GM18909 (cell line): ENCODE measurements at regions not wholly inside any gene's neighbourhood (a gene's known extent, or its start where the extent isn't known, plus 50 kb on each side); places are given as distances from the start of the nearest gene placed in this dataset.

ENCODE experiments used
- ATAC-seq: cut with Tn5 transposase; IDR thresholded peaks from one replicate; pipeline ENCODE4 v1.9.1; 2021; ENCODE audit warnings: mild to moderate bottlenecking; ENCODE audit not compliant: unreplicated experiment, poor library complexity

DNA sequence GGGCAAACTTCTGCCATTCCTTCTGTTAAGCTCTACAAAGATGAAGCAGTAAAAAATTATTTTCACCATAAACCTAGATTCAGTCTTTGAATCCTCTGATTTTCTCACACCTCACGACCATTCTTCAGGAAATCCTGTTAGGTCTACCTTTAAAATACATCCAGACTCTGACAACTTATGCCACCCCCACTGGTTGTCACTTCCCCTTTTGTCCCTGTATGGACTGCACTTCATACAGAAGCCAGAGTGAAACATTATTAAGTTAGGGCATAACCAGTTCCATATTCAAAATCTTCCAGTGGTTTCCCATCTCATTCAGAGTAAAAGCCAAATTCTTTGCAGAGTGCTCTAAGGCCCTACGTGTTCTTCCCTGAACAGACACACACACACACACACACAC is 499.8 kb downstream of the RASEF start:
- ATAC-seq, result no peak

DNA sequence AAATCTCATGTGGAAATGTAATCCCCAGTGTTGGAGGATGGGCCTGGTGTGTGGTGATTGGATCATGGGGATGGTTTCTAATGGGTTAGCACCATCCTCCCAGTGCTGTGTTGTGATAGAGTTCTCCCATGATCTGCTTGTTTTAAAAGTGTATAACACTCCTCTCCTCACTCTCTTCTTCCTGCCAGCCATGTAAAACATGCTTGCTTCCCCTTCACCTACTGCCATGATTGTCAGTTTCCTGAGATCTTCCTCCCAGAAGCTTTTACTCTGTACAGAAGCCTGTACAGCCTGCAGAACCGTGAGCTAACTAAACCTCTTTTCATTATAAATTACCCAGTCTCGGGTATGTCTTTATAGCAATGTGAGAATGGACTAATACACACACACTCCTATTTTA is 499.1 kb downstream of the RASEF start:
- ATAC-seq, result no peak

DNA sequence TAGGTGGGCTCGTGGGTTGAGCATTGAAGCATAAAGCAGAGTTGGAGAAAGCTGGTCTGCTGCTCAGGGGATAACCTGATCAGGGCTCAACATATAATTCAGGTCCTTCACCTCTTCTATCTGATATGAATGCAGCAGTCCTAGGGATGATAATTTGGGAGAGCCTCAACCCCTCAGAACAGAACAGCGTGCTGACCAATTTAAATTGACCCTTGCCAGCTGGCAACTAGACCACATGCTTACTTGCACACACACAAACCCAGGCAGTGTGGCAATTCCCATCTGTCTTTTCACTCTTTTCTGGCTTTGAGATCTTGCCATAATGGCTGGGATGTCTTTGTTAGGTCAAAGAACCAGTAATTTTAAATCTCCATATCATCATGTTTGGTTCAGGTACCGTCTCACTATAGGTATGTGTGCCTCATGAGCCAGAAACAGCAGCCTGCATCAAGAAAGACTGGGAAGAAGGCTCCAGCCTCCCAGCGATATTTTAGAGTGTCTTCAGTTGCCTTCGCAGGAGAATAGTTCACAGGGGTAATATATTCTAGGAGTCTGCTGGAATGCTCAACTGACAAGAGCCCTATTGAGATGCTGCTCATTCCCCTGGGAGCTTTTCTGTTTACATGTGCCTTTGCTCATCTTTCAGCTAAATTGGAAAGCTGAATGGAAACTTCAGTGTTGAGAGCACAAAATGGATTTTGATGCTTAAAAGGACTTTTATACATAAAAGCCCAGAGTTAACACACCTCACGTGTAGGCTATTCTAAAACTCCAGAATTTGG is 497.6 kb downstream of the RASEF start:
- ATAC-seq, result no peak

DNA sequence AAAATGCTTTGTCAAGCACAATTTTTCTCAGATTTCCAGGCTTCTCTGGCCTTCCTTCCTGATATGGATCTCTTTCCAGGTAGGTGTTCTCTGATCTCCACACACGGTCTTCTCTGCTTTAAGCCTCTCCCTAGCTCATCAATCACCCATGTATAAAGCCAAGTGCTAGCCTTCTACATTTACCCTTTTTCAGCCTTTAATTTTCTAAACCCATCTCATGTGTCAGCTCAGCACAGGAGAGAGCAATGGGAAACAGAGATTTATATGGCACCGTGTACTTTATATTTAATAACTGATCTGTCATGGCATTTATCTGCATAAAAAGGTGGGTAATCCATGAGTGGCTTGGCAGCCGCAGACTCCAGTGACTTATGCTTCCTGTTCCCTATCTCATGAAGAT is 495.0 kb downstream of the RASEF start:
- ATAC-seq, result no peak

DNA sequence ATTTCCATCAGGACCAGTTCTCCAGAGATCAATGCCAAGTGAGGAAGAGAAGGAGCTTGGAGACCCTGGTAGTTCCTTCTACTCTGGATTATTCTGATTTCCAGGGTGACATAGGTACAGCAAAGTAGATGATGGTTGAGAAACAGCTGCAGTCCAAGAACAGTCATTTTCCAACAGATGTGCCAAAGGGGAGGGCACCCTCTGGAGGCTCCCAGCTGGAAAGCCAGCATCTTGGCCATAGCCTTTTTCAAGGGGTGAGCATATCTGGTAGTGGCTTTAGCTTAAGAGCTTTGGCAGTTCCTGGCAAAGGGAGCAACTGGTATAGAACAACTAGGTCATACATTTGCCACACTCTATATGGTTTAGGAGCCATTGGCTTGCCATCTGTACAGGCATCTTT is 492.7 kb downstream of the RASEF start:
- ATAC-seq, result no peak

DNA sequence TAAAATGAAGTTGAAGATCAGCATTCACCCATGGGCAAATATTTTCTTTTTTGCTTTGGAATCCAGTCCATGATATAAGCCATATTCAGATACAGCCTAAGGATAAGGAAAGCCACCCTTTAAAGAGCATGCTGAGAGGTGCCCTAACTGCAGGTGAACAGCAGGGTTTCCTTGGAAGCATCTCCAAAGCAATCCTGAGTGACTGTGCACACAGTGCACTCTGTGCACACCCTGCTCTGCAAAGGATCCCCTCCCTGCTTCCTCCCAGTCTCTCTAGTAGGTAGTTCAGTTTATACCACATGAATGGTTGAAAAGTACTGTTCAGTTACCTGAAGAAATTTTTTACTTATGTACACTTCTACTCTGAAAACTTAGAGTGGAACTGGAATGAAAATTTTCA is 491.4 kb downstream of the RASEF start:
- no peak for ATAC-seq

DNA sequence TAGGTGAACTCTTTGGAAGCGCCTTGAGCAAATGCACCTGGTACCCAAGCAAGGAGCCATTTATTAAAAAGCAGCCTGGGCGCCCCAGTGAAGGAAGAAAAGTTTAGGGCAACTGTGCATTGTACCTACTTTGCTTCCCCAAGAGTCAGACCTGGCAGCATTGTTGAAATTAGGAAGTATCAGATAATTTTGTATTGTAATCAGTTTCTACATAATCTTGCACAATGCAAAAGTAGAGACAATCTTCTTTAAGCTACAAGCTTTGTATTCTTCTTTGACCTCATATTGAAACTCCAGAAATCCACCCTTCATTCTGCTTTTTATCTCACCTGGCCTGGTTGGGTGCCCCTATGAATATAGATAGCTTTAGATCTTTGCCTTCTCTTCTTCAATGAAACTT is 490.8 kb downstream of the RASEF start:
- no peak for ATAC-seq

DNA sequence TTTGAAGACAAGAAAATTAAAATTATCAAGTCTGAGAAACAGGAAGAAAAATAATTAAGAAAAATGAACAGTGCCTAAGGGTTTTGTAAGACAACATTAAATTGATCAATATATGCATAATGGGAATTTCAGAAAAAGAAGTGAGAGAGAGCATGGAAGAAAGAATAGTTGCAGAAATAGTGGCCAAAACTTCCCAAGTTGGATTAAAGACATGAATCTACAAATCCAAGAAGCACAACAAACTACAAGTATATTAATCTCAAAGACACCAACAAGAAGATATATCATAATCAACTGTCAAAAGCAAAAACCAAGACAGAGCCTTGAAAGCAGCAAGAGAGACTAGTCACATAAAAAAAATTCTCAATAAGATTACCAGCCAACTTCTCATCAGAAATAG is 488.0 kb downstream of the RASEF start:
- no peak for ATAC-seq

DNA sequence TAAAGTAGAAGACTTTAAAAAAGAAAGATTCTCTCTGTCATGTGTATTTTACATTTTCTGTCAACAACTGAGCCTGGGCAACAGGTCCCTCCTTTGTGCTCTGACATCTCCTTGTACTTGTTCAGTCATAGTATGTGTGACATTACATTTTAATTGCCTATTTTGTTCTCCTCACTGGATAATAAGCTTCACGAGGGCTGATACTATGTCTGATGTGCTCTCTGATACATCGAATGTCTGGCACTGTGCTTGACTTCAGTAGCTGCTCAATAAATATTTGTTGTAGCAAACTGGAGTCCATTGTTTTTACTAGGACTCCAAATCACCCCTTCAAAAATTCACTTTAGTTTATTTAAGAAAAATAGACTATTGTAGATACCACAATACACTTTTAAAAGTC is 482.0 kb downstream of the RASEF start:
- ATAC-seq, result no peak

DNA sequence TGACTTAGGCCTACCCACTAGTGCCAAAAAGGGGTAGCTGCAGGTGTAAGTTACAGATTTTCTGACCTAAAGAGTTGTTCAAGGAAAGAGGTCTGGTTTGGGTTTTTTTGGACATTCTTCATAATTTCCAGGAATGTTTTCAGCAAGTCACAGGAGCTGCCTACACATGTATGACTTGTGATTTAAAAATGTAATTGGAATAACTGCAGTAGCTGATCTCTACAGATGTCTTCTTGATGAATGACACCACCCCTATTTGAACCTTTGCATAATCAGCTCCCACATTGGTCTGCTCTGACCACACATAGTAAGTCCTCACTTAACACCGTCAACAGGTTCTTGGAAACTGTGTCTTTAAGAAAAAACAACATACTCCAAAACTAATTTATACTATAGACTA is 481.4 kb downstream of the RASEF start:
- ATAC-seq, result no peak

DNA sequence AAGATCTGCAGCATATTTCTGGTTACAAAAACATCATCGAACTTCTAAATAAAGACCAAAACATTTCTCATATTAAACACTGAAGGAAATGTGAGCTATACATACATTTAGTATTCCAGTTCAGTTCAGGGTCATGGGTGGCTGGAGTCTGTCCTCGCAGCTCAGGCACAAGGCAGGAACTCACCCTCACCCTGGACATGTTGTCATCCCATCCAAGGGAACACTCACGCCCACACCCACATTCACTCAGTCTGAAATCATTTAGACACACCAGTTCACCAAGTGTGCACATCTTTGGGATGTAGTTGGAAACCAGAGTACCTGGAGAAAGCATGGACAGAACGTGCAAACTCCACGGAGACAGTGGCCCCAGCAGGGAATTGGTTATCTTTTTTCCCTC is 481.0 kb downstream of the RASEF start:
- ATAC-seq, result no peak

DNA sequence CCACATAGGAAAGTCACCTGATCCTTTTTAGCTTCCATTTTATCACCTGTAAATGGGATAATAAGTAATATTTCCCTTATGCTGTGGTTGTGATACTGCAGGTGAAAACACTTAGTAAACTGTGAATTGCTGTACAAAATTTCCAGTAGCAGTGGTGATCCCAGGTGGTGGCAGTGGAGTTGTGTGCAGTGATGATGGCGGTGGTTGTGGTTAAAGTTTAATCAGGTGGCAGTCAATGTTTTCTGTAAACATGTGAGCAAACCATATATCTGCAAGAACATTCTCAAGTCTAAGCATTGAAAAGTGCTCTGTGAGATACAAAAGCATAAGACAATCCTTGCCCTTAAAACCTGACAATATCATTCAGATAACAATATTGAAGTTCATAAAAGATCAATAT is 480.2 kb downstream of the RASEF start:
- ATAC-seq, result no peak

DNA sequence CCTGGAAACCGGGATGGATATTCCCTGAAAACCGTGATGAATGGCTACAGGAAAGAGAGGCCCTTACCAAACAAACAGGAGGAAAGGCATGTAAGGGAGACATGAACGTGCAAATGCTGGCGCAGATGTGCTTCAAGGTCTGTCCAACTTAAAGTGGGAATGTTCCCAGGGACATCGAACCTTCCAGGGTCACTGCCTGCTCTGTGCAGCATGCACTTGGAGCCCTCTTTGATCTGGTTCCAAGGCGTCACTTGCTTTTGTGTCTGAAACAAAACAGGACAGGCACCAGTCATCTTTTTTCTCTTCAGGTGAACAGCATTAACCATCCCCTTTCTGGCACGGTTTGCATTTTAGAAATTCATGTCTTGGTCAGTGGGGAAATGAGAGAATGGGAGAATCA is 479.4 kb downstream of the RASEF start:
- no peak for ATAC-seq

DNA sequence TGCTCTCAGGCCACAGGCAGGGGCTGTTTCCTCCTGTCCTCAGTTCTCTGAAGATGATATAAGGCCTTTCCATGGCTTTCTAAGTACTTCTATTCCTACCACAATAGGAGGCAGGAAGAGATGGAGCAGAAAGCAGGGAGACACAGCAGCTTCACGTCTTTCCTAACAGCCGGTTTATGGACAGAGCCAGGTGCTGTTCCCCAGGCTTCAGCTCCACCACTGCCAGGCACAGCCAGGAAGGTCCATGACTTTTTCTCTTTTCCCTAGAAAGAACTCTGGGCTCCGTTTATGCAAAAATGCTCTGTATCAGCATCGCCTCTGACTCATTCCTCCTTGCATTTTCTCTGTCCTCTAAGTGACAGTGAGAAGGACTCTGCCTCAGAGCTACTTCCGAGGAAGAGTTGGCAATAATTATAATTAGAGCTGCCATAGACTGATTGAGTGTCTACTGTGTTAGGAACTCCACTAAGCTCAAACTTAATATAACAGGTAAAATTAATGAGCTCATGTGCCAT is 478.5 kb downstream of the RASEF start:
- ATAC-seq, result no peak

DNA sequence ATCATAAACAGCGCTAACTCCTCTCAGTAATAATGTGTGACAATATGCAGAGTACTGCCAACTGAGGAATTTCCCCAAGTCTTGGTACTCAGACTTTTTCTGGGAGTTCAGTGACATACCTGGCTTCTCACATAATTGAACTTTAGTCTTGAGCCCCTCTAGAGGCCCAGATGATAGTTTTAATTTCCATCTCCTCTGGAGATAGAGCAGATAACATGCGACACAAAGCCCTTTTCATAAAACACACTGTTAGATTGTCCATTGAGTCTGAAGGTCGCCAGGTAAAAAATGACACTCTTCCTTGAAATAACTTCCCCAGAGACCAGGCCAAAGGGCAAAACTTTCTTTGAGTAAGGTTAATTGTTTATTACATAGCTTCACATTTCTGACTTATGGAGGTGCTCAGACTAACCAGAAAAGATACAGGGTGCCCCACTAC is 476.0 kb downstream of the RASEF start:
- ATAC-seq, result no peak

DNA sequence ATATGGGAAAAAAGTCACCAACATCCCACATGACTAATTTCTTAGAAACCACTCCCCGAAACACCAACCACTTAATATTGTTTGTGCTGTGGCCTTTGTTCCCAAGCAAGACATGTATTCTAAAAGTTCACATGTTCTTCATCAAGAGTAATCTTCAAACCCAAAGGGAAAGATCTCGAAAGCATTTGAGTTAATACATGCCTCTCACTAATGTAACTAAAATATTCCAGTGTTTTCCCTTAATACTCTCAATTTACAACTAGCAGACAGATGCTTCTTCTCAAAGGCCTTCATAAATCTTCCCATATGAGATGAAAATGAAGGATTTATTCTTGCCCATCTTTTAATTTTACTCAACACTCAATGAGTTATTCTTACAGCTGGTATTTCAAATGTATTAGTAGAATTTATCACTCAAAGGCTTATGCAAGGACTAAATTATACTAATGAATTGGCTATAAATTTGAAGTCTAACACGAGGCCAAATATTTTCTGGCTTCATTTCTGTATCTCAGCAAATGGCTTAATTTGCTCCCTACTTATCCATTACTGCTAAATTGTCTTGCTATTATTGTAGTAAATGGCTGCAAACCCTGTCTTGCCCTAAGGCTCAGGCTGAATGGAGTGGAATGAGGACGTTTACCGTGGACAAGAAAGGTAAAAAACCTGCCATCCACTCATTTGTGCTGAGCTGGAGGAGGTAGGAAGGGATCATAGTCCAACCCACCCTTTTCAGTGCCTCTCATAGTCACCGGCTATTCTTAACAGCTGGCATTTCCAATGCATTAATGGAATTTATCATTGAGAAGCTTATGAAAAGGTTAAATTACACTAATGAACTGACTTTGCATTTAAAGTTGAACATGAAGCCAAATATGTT is 474.4 kb downstream of the RASEF start:
- no peak for ATAC-seq

DNA sequence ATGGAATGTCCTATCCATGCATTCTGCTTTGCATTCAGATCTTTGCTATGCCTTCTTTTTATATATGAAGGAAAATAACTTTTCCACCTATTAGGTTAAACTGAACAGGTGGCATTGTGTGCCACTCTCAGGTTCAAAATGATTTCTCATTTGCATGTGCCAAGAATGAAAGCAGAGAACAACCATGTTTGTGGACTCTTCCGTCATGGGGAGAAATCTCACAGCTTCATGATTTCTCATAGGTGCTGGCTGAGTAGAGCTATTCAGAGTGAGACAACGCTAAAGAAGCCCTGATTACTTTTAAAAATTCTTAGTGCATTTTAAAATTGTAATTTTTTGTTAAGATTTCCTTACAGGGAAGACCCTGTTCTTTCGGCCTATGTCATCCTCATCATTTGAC is 472.1 kb downstream of the RASEF start:
- ATAC-seq, result no peak

DNA sequence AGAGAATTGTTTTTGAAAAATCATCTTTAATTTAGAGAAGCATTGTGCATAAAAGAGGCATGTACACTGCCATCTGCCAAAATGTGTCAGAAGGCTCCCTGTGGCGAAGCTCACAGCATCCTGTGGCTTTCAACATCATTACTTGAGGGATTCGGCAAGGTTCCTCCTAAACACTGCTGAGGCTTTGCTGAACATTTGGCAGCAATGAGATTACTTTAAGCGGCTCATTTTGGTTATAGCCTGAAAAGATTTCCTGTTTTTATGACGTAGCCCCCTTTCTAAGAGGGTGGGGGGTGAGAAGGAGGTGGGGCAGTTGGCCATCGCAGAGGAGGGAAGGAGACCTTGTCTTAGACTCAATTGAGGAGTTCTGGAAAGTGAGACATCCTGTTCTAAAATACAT is 469.4 kb downstream of the RASEF start:
- no peak for ATAC-seq

DNA sequence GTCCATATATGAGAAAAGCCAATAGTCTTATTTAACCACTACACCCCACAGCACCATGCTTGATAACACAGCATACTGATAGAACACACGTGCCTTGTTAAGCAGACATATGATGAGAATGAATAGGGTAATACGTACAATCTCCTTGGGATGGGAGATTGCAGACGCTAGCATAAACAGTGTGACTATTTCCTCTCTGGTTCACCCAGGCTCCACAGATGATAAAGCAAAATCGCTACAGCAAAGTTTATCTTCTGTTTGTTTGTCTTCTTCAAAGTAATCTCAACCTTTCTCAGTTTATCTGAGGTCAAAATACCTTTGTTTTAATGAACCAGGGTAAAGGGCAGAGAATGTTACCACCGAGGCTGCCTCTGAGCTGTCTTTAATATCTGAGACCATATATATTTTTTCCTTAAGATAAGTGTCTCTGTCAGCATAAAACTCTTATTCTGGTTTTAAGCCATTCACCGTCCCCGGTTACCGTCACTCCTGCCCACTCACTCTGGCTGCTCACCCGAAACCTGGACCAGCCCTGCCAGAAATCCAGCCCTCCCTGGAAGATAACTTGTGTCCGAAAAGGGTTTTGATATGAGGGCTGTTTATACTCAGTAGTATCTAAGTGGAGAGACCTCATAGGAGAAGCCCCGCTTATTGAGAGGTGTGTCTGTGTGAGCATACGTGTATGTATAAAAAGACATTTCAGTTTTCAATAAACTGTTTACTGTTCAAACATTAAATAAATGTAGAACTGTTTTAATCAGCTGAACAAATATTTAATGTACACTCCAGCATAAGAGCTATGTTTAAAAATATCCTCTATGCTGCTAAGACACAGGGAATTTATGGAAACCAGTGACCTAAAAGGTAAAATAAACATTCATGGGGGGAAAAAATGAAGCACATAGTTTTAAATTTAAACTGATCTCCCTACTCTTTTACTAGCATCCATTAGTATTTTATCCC is 465.4 kb downstream of the RASEF start:
- ATAC-seq, result no peak

DNA sequence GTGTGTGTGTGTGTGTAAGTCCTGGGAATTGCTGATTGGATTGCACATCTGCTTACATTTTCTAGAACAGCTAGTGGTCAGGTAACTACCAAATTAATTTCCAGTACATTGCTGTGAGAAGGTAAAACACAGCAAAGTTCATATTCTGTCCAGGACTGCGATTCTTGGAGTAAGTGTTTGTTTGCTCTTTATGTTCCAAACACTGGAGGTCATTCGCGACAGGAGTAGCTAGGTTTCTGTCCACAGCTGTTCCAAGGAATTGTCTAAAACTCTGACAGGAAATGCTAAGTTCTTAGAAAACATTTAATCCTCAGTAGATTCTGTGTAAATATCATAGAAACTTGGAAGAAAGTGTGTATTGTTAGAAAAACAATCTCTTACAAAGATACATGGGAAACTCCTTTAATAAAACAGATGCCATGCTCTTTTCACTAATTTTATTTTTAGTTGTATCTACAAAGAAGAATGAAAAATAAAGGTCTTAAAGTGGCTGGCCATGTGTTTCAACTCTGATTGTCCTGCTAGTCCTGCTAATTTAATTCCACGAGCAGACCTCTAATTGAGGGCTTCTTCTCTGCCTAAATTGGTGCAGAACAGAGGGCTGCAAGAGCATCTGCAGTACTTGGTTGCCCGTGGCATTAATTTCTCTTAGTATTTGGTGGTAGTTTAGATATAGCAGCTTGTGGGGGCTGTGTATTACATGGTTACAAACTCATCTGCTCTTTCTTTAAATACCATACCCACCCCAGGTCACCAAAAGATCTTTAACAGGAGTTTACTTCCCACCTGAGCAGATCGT is 464.5 kb downstream of the RASEF start:
- ATAC-seq, result no peak
